ENCODE measurements at regions not wholly inside any gene's neighbourhood (a gene's known extent, or its start where the extent isn't known, plus 50 kb on each side); places are given as distances from the start of the nearest gene placed in this dataset.

DNA sequence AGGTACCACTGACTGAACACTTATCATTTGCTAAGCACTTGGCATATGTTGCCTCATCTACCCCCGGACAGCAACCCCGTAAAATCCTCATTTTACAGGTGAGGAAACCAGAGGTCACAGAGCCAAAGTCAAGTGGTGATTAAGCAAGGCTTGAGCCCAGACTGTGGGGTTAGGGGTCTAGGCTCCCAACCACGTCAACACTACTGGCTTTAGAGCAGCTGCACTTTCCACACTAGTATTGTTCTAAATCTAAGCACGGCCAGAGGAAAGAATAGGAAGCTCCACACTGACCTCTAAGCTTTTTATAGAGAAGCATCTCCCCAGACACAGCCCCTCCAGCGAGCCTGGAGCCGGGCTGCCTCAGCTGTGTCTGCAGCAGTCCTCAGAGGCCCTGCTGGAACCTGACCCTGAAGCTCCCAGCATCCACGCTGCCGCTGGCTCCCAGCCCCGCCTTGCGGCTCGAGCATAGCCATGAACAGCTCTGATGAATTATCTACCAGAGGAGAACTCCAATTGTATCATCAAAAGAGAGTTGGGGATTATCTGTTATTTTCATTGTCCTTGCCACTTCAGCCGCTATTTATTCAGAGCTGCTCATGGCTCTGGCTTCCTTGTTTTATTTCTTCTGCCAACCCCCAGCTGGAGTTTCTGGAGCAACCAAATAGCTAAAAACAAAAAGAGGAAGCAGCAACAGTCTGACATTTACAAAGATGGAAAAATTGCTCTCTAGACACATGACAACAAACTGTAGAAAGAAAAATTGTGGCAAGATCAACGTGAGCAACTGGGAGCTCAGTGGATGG, 62.2 kb upstream of the RTN4 start (continued):
- no peak for TF ChIP-seq JDP2 (CRISPR knock-in tag; IDR thresholded peaks at IDR 0.05; ENCODE audit: borderline replicate concordance)
- no peak for TF ChIP-seq NRL (CRISPR knock-in tag; IDR thresholded peaks at IDR 0.05; ENCODE audit: borderline replicate concordance)
- TF ChIP-seq, protein P1, sequence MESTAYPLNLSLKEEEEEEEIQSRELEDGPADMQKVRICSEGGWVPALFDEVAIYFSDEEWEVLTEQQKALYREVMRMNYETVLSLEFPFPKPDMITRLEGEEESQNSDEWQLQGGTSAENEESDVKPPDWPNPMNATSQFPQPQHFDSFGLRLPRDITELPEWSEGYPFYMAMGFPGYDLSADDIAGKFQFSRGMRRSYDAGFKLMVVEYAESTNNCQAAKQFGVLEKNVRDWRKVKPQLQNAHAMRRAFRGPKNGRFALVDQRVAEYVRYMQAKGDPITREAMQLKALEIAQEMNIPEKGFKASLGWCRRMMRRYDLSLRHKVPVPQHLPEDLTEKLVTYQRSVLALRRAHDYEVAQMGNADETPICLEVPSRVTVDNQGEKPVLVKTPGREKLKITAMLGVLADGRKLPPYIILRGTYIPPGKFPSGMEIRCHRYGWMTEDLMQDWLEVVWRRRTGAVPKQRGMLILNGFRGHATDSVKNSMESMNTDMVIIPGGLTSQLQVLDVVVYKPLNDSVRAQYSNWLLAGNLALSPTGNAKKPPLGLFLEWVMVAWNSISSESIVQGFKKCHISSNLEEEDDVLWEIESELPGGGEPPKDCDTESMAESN (CRISPR knock-in tag; conservative IDR thresholded peaks at IDR 0.05) = 0 out of 2 replicates have a peak, but pooled peaks have one; percentile 18
- TF ChIP-seq ZFP41 (CRISPR knock-in tag; IDR thresholded peaks at IDR 0.05; ENCODE audit: borderline replicate concordance) = no peak
- TF ChIP-seq ZFY (CRISPR knock-in tag; IDR thresholded peaks at IDR 0.05) = no peak
- no peak for TF ChIP-seq ZNF563 (CRISPR knock-in tag; IDR thresholded peaks at IDR 0.05)
- no peak for TF ChIP-seq MYNN (CRISPR knock-in tag; IDR thresholded peaks at IDR 0.05; ENCODE audit: low read depth)
- no peak for TF ChIP-seq HOXA3 (CRISPR knock-in tag; IDR thresholded peaks at IDR 0.05)
- TF ChIP-seq, protein P2, sequence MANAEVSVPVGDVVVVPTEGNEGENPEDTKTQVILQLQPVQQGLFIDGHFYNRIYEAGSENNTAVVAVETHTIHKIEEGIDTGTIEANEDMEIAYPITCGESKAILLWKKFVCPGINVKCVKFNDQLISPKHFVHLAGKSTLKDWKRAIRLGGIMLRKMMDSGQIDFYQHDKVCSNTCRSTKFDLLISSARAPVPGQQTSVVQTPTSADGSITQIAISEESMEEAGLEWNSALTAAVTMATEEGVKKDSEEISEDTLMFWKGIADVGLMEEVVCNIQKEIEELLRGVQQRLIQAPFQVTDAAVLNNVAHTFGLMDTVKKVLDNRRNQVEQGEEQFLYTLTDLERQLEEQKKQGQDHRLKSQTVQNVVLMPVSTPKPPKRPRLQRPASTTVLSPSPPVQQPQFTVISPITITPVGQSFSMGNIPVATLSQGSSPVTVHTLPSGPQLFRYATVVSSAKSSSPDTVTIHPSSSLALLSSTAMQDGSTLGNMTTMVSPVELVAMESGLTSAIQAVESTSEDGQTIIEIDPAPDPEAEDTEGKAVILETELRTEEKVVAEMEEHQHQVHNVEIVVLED (CRISPR knock-in tag; IDR thresholded peaks at IDR 0.05; ENCODE audit: borderline replicate concordance) = no peak
- no peak for TF ChIP-seq ZNF619 (CRISPR knock-in tag; IDR thresholded peaks at IDR 0.05)
- TF ChIP-seq KLF15 (CRISPR knock-in tag; IDR thresholded peaks at IDR 0.05; ENCODE audit: borderline replicate concordance) = no peak
- no peak for TF ChIP-seq MED13 (CRISPR knock-in tag; IDR thresholded peaks at IDR 0.05)
- no peak for TF ChIP-seq ZFP82 (CRISPR knock-in tag; IDR thresholded peaks at IDR 0.05; ENCODE audit: borderline replicate concordance)
- no peak for TF ChIP-seq SATB2 (CRISPR knock-in tag; IDR thresholded peaks at IDR 0.05)
- 0 out of 2 replicates have a peak, but pooled peaks have one; percentile 46 for TF ChIP-seq ZNF567 (CRISPR knock-in tag; IDR thresholded peaks at IDR 0.05; ENCODE audit: borderline replicate concordance)
- no peak for TF ChIP-seq GTF3A (CRISPR knock-in tag; conservative IDR thresholded peaks at IDR 0.05)
- TF ChIP-seq, protein P3, sequence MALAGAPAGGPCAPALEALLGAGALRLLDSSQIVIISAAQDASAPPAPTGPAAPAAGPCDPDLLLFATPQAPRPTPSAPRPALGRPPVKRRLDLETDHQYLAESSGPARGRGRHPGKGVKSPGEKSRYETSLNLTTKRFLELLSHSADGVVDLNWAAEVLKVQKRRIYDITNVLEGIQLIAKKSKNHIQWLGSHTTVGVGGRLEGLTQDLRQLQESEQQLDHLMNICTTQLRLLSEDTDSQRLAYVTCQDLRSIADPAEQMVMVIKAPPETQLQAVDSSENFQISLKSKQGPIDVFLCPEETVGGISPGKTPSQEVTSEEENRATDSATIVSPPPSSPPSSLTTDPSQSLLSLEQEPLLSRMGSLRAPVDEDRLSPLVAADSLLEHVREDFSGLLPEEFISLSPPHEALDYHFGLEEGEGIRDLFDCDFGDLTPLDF (CRISPR knock-in tag; IDR thresholded peaks at IDR 0.05) = no peak
- TF ChIP-seq ZNF335 (CRISPR knock-in tag; IDR thresholded peaks at IDR 0.05) = 0 out of 2 replicates have a peak, but pooled peaks have one; percentile 32
- no peak for TF ChIP-seq ZBTB3 (CRISPR knock-in tag; IDR thresholded peaks at IDR 0.05; ENCODE audit: borderline replicate concordance, low read depth)
- TF ChIP-seq ZNF317 (CRISPR knock-in tag; IDR thresholded peaks at IDR 0.05) = no peak
- TF ChIP-seq ZNF33A (CRISPR knock-in tag; IDR thresholded peaks at IDR 0.05; ENCODE audit: borderline replicate concordance) = 0 out of 2 replicates have a peak, but pooled peaks have one; percentile 36
- TF ChIP-seq EED (CRISPR knock-in tag; IDR thresholded peaks at IDR 0.05) = no peak
- TF ChIP-seq ZFX (CRISPR knock-in tag; IDR thresholded peaks at IDR 0.05; ENCODE audit: low read depth) = peak; percentile 16; the same call in 1 of the 2 replicates
- no peak for TF ChIP-seq ZBTB1 (CRISPR knock-in tag; IDR thresholded peaks at IDR 0.05; ENCODE audit: borderline replicate concordance)

Data from HepG2 (cell line).